Cerebellar nuclear complex (tissue), 1 donor: ENCODE measurements at regions not wholly inside any gene's neighbourhood (a gene's known extent, or its start where the extent isn't known, plus 50 kb on each side); places are given as distances from the start of the nearest gene placed in this dataset.

Experiments
- DNase-seq, 2 experiments: peaks; one replicate each; lab custom pipeline; 2025; lab: John Stamatoyannopoulos, UW

- no peak for DNase-seq
These were observed 86.0 kb upstream of the TP53I11 start for GRCh38 chr11:45036733-45037132.

- DNase-seq: no peak
These were observed 86.8 kb upstream of the TP53I11 start for GRCh38 chr11:45037434-45038005.

GRCh38 chr11:45038923-45039322 is 88.2 kb upstream of the TP53I11 start:
- no peak for DNase-seq

GRCh38 chr11:45041596-45041995 is 90.9 kb upstream of the TP53I11 start:
- peak; percentile 58 to 86 for DNase-seq

GRCh38 chr11:45042560-45042959 is 91.9 kb upstream of the TP53I11 start:
- no peak for DNase-seq

GRCh38 chr11:45043755-45044475 is 93.2 kb upstream of the TP53I11 start:
- DNase-seq: peak in 1 of 2 experiments; percentile 7

- no peak for DNase-seq
These were observed 95.2 kb upstream of the TP53I11 start for GRCh38 chr11:45045683-45046471.

- no peak for DNase-seq
These were observed 97.7 kb upstream of the TP53I11 start for GRCh38 chr11:45048313-45048841.

- peak in 1 of 2 experiments; percentile 62 for DNase-seq
These were observed 97.4 kb upstream of the PRDM11 start for GRCh38 chr11:45048870-45049691.

- no peak for DNase-seq
These were observed 96.3 kb upstream of the PRDM11 start for GRCh38 chr11:45050111-45050510.

- DNase-seq: peak; percentile 65 to 78
These were observed 94.8 kb upstream of the PRDM11 start for GRCh38 chr11:45051621-45052020.

GRCh38 chr11:45052361-45052760 is 94.1 kb upstream of the PRDM11 start:
- DNase-seq: peak; percentile 82 to 84

GRCh38 chr11:45053736-45054446 is 92.5 kb upstream of the PRDM11 start:
- no peak for DNase-seq

- DNase-seq: no peak
These were observed 91.5 kb upstream of the PRDM11 start for GRCh38 chr11:45054956-45055355.

- DNase-seq: no peak
These were observed 89.9 kb upstream of the PRDM11 start for GRCh38 chr11:45056529-45056928.

GRCh38 chr11:45057938-45058646 is 88.3 kb upstream of the PRDM11 start:
- DNase-seq: no peak

GRCh38 chr11:45058647-45058950 is 87.8 kb upstream of the PRDM11 start:
- no peak for DNase-seq

- DNase-seq: no peak
These were observed 85.7 kb upstream of the PRDM11 start for GRCh38 chr11:45060707-45061106.

GRCh38 chr11:45061641-45062040 is 84.8 kb upstream of the PRDM11 start:
- no peak for DNase-seq

- no peak for DNase-seq
These were observed 84.3 kb upstream of the PRDM11 start for GRCh38 chr11:45062115-45062514.
